ENCODE measurements at regions not wholly inside any gene's neighbourhood (a gene's known extent, or its start where the extent isn't known, plus 50 kb on each side); places are given as distances from the start of the nearest gene placed in this dataset.

DNA sequence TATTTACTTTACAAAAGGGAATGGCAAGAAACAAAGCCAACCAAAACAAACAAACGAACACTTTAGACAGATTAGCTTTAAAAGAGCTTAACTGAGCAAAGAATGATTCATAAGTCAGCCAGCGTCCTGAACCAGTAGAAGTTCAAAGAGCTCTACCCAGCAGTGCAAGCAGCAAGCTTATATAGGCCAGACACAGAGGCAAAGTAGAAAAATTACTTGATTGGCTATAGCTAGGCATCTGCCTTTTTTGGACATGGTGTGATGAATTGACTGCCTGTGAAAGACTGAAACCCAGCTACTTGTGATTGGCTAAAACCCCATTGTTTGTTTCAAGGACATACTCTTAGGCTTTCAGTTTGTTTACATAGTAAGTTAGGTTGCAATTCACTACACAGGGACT, 2120.0 kb upstream of the RAG2 start:
- no peak for TF ChIP-seq LEF1 (IDR thresholded peaks at IDR 0.05; ENCODE audit: borderline replicate concordance)
- no peak for TF ChIP-seq ZNF384 (IDR thresholded peaks at IDR 0.05)
- no peak for TF ChIP-seq ELF4 (IDR thresholded peaks at IDR 0.05)
- no peak for TF ChIP-seq FOXM1 (IDR thresholded peaks at IDR 0.05; ENCODE audit: borderline replicate concordance)
- TF ChIP-seq BHLHE40 (IDR thresholded peaks at IDR 0.05; ENCODE audit: borderline replicate concordance), result no peak
- no peak for TF ChIP-seq CTBP1 (IDR thresholded peaks at IDR 0.05; ENCODE audit: borderline replicate concordance)
- TF ChIP-seq PKNOX1 (IDR thresholded peaks at IDR 0.05), result no peak
- TF ChIP-seq L3MBTL2 (conservative IDR thresholded peaks at IDR 0.05), result no peak
